SK-N-SH (cell line): ENCODE measurements at regions not wholly inside any gene's neighbourhood (a gene's known extent, or its start where the extent isn't known, plus 50 kb on each side); places are given as distances from the start of the nearest gene placed in this dataset.

Source experiments
- CTCF ChIA-PET: fragments of 300-600, 350-600 bp; formaldehyde crosslinking; extraction: SDS; loops from one replicate; lab custom pipeline; 2021; lab: Yijun Ruan, JAX
- POLR2A ChIA-PET: fragments of 350-600 bp; sonication (Branson Sonifier 250); formaldehyde crosslinking; extraction: SDS; loops from one replicate; lab custom pipeline; 2020; ENCODE audit warnings: antibody characterized with exemption, inconsistent platforms; lab: Yijun Ruan, JAX
- DNase-seq: peaks from one replicate; pipeline ENCODE4 v3.0.0; 2012
- H2AFZ ChIP-seq: fragments of 200-600 bp; sonication (generic); 2 replicates; pipeline ENCODE4 v1.8.1; 2016; ENCODE audit warnings: antibody characterized with exemption, mild to moderate bottlenecking, low read depth
- H3F3A ChIP-seq: fragments of 200-600 bp; sonication (generic); replicated peaks from 2 replicates; pipeline ENCODE3; 2016; ENCODE audit warnings: antibody characterized with exemption, mild to moderate bottlenecking; ENCODE audit not compliant: insufficient read depth
- H3K27ac ChIP-seq, 2 experiments: fragments of 200-500 bp in 1 of 2; fragments of 200-600 bp in 1 of 2; sonication (Bioruptor generic) in 1 of 2; sonication (generic), shearing (Covaris generic) in 1 of 2; 2 replicates each; pipeline versions ENCODE4 v1.5.1 to v1.6.1; 2014 to 2016; ENCODE audit warnings: low read depth in 2 of 2, inconsistent platforms in 1 of 2, low read length in 1 of 2, mild to moderate bottlenecking in 1 of 2, mixed read lengths in 1 of 2
- H3K27me3 ChIP-seq: fragments of 200-600 bp; sonication (generic), shearing (Covaris generic); 2 replicates; pipeline ENCODE4 v1.6.1; 2016; ENCODE audit warnings: mixed run types; ENCODE audit not compliant: insufficient read depth
- H3K36me3 ChIP-seq, 2 experiments: fragments of 200-500 bp in 1 of 2; fragments of 200-600 bp in 1 of 2; sonication (Bioruptor generic) in 1 of 2; sonication (generic) in 1 of 2; replicated peaks in 1 of 2; 2 replicates each; pipeline versions ENCODE3 to v1.5.1; 2014 to 2016; ENCODE audit warnings: low read length in 1 of 2, mild to moderate bottlenecking in 1 of 2; ENCODE audit not compliant: insufficient read depth in 2 of 2, control insufficient read depth in 1 of 2
- H3K4me1 ChIP-seq, 2 experiments: fragments of 200-500 bp in 1 of 2; fragments of 200-600 bp in 1 of 2; sonication (Bioruptor generic) in 1 of 2; sonication (generic), shearing (Covaris generic) in 1 of 2; 2 replicates each; pipeline versions ENCODE4 v1.5.1 to v1.6.1; 2014 to 2016; ENCODE audit warnings: low read depth in 1 of 2, low read length in 1 of 2, mixed run types in 1 of 2; ENCODE audit not compliant: insufficient read depth in 2 of 2, control insufficient read depth in 1 of 2
- H3K4me2 ChIP-seq: fragments of 200-600 bp; sonication (generic), shearing (Covaris generic); 2 replicates; pipeline ENCODE4 v1.6.1; 2017; ENCODE audit warnings: mixed run types
- H3K4me3 ChIP-seq, 2 experiments: fragments of 200-500 bp in 1 of 2; fragments of 200-600 bp in 1 of 2; sonication (Bioruptor generic) in 1 of 2; sonication (generic), shearing (Covaris generic) in 1 of 2; 2 replicates each; pipeline versions ENCODE4 v1.5.1 to v1.8.1; 2014 to 2016; ENCODE audit warnings: low read depth in 2 of 2, inconsistent platforms in 1 of 2, low read length in 1 of 2, mild to moderate bottlenecking in 1 of 2, mixed read lengths in 1 of 2, moderate library complexity in 1 of 2
- H3K79me2 ChIP-seq: fragments of 200-600 bp; sonication (generic); 2 replicates; pipeline ENCODE4 v1.8.1; 2017; ENCODE audit warnings: mild to moderate bottlenecking; ENCODE audit not compliant: insufficient read depth
- H3K9ac ChIP-seq: fragments of 200-600 bp; sonication (generic); 2 replicates; pipeline ENCODE4 v1.6.1; 2017; ENCODE audit warnings: mixed run types
- H3K9me2 ChIP-seq: fragments of 200-600 bp; sonication (generic); 2 replicates; pipeline ENCODE4 v1.6.1; 2017; ENCODE audit warnings: mixed run types
- H3K9me3 ChIP-seq: fragments of 200-600 bp; sonication (generic); 2 replicates; pipeline ENCODE4 v1.6.1; 2017; ENCODE audit warnings: mixed run types, mild to moderate bottlenecking, moderate library complexity
- H4K20me1 ChIP-seq: fragments of 200-600 bp; sonication (generic); 2 replicates; pipeline ENCODE4 v1.6.1; 2017; ENCODE audit warnings: mild to moderate bottlenecking, mixed run types; ENCODE audit not compliant: insufficient read depth
- CHD2 ChIP-seq: fragments of 150-350 bp; IDR thresholded peaks from 2 replicates; pipeline ENCODE4 v1.6.1; 2018; ENCODE audit warnings: low read length; ENCODE audit not compliant: partially characterized antibody
- GATA2 ChIP-seq: sonication (generic); formaldehyde crosslinking; IDR thresholded peaks from 2 replicates; pipeline ENCODE4 v1.5.0; 2020; ENCODE audit warnings: mild to moderate bottlenecking, missing genetic modification reagents
- JUND ChIP-seq: IDR thresholded peaks from 2 replicates; pipeline ENCODE4 v1.4.0; 2012
- MEF2A ChIP-seq: IDR thresholded peaks from 2 replicates; pipeline ENCODE4 v1.4.0; 2012; ENCODE audit warnings: low read depth, borderline replicate concordance
- NFIC ChIP-seq: IDR thresholded peaks from 2 replicates; pipeline ENCODE4 v1.4.0; 2012; ENCODE audit warnings: borderline replicate concordance
- POLR2AphosphoS5 ChIP-seq: IDR thresholded peaks from 2 replicates; pipeline ENCODE4 v1.6.1; 2012; ENCODE audit warnings: low read depth, low read length
- SIN3A ChIP-seq: IDR thresholded peaks from 2 replicates; pipeline ENCODE4 v1.6.1; 2012; ENCODE audit warnings: low read depth, mild to moderate bottlenecking, low read length, moderate library complexity, borderline replicate concordance
- TCF12 ChIP-seq: IDR thresholded peaks from 2 replicates; pipeline ENCODE4 v1.4.0; 2012
- TEAD4 ChIP-seq: IDR thresholded peaks from 2 replicates; pipeline ENCODE4 v1.4.0; 2012; ENCODE audit warnings: mild to moderate bottlenecking, borderline replicate concordance; ENCODE audit not compliant: insufficient read depth
- YY1 ChIP-seq: IDR thresholded peaks from 2 replicates; pipeline ENCODE4 v1.4.0; 2012; ENCODE audit warnings: low read depth, mild to moderate bottlenecking
- WGBS: methylation state at CpG from one replicate; pipeline ENCODE4 v1.1.6; 2017; ENCODE audit warnings: low lambda C conversion rate; 5-methylcytosine and 5-hydroxymethylcytosine counted together
- TF ChIP-seq, protein P1 (sequence below): fragments of 200-600 bp; sonication (generic); IDR thresholded peaks from 2 replicates; pipeline ENCODE4 v1.6.1; 2017; ENCODE audit warnings: antibody characterized with exemption, mild to moderate bottlenecking, moderate library complexity
- TF ChIP-seq, protein P2 (sequence below): IDR thresholded peaks from 2 replicates; pipeline ENCODE4 v1.4.0; 2012; ENCODE audit warnings: low read depth, borderline replicate concordance
- TF ChIP-seq, protein P3 (sequence below): IDR thresholded peaks from 2 replicates; pipeline ENCODE4 v1.4.0; 2012; ENCODE audit warnings: low read depth, borderline replicate concordance
- TF ChIP-seq, protein P4 (sequence below): IDR thresholded peaks from 2 replicates; pipeline ENCODE4 v1.4.0; 2012; ENCODE audit warnings: low read depth
- TF ChIP-seq, protein P5 (sequence below): IDR thresholded peaks from 2 replicates; pipeline ENCODE4 v1.6.1; 2012; ENCODE audit warnings: mild to moderate bottlenecking, low read depth, low read length, moderate library complexity

DNA sequence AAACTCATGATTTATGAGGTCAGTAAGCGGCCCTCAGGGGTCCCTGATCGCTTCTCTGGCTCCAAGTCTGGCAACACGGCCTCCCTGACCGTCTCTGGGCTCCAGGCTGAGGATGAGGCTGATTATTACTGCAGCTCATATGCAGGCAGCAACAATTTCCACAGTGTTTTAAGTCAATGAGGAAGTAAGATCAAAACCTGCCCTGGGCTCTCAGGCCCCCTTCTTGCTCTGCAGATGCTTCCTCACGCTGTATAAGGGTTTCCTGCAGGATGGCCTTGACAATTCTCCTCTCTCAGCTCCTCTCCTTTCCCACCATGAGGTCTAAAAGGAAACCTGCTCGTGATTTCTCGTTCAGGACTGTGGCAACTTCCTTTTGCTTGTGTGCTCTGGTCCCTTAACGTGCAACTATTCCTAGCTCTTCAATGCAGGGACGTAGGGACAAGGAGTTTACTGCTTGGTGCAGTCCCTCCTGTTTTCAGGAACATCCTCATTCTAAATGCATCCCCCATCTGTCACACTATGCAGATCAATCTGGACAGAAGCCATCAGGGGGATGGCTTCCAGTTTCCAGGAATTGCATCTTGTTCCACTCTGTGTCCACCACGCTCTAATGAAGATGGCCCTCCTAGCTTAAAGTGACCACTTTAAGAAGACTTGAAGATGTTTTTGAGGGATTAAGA is 64.3 kb upstream of the IGLL5 start:
- H3K9ac ChIP-seq: no peak overlapping the region
- H3K9me3 ChIP-seq: no peaks in the 10 kb centered on the region
- POLR2A ChIA-PET: no interaction called here
- no peaks in the 10 kb centered on the region for H3F3A ChIP-seq
- CTCF ChIA-PET: interaction anchor here (0.8 to 2.3 kb wide), 6 partner anchors 11 to 136 kb away, joined by 3 to 7 read pairs (median 4); no protein-coding TSS in a partner anchor
- H3K27me3 ChIP-seq: no peaks in the 10 kb centered on the region
- TF ChIP-seq POLR2AphosphoS5 (no peak), MEF2A (no peak)
- TF ChIP-seq, protein P1, sequence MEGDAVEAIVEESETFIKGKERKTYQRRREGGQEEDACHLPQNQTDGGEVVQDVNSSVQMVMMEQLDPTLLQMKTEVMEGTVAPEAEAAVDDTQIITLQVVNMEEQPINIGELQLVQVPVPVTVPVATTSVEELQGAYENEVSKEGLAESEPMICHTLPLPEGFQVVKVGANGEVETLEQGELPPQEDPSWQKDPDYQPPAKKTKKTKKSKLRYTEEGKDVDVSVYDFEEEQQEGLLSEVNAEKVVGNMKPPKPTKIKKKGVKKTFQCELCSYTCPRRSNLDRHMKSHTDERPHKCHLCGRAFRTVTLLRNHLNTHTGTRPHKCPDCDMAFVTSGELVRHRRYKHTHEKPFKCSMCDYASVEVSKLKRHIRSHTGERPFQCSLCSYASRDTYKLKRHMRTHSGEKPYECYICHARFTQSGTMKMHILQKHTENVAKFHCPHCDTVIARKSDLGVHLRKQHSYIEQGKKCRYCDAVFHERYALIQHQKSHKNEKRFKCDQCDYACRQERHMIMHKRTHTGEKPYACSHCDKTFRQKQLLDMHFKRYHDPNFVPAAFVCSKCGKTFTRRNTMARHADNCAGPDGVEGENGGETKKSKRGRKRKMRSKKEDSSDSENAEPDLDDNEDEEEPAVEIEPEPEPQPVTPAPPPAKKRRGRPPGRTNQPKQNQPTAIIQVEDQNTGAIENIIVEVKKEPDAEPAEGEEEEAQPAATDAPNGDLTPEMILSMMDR: no peak
- TF ChIP-seq, protein P2, sequence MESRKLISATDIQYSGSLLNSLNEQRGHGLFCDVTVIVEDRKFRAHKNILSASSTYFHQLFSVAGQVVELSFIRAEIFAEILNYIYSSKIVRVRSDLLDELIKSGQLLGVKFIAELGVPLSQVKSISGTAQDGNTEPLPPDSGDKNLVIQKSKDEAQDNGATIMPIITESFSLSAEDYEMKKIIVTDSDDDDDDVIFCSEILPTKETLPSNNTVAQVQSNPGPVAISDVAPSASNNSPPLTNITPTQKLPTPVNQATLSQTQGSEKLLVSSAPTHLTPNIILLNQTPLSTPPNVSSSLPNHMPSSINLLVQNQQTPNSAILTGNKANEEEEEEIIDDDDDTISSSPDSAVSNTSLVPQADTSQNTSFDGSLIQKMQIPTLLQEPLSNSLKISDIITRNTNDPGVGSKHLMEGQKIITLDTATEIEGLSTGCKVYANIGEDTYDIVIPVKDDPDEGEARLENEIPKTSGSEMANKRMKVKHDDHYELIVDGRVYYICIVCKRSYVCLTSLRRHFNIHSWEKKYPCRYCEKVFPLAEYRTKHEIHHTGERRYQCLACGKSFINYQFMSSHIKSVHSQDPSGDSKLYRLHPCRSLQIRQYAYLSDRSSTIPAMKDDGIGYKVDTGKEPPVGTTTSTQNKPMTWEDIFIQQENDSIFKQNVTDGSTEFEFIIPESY: no peak
- WGBS: 16% methylated on average over 10 of the region's 10 CpGs
- H3K27ac ChIP-seq: no peak overlapping the region
- H3K4me2 ChIP-seq: no peak overlapping the region
- H3K4me3 ChIP-seq: no peak overlapping the region
- H3K79me2 ChIP-seq: no peaks in the 10 kb centered on the region
- H3K36me3 ChIP-seq: no peaks in the 10 kb centered on the region
- no peak overlapping the region for H2AFZ ChIP-seq
- no peaks in the 10 kb centered on the region for H3K4me1 ChIP-seq
- no peaks in the 10 kb centered on the region for H4K20me1 ChIP-seq
- no peaks in the 10 kb centered on the region for H3K9me2 ChIP-seq
- DNase-seq: no peak

DNA sequence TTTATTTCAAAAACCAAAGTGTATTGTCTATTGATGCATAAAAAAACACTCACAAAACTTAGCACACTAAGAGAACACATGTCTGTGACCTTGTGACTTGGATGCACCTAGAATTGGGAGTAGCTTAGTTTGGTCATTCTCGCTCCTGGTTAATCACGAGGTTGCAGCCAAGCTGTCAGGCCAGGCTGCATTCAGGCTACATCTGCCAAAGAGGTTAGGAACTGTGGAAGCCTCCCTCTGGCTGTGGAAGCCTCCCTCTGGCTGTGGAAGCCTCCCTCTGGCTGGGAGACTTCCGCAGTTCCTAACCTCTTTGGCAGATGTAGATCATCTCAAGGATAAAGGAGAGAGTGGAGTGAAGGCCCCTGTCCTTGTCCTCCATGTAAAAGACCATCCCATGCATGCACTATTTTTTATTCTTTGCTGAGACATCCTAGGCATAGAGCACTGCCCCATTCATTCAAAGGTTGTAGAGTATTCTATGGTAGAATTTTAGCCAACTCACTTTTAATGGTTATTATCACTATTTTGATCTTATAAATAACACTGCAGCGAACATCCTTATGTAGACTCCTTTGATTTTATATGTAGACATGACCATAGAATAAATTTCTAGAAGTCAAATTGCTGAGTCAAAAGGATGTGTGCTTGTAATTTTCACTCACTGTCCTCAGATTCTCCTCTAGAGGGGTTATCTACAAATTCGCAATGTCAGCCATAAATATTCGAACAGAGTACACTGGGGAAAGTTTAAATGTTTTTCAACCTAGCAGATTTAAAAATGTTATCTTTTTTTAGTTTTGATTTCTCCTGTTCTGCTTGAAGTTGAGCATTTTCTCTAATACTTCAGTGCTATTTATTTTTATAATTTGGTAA is 63.0 kb upstream of the IGLL5 start:
- Histone ChIP-seq H3K9ac (no peak overlapping the region), H2AFZ (no peak overlapping the region), H4K20me1 (no peaks in the 10 kb centered on the region), H3K4me3 (no peak overlapping the region), H3K4me2 (no peak overlapping the region), H3K27ac (no peak overlapping the region), H3K27me3 (no peaks in the 10 kb centered on the region), H3K4me1 (no peaks in the 10 kb centered on the region), H3K36me3 (no peaks in the 10 kb centered on the region), H3F3A (no peaks in the 10 kb centered on the region), H3K9me3 (no peaks in the 10 kb centered on the region), H3K79me2 (no peaks in the 10 kb centered on the region), H3K9me2 (no peaks in the 10 kb centered on the region)
- WGBS: 42% methylated on average over 6 of the region's 6 CpGs
- no peak for DNase-seq
- CTCF ChIA-PET: interaction anchor here (0.8 to 2.3 kb wide), 2 partner anchors 14 to 134 kb away, joined by 4 to 7 read pairs; no protein-coding TSS in a partner anchor
- POLR2A ChIA-PET: no interaction called here
- TF ChIP-seq GATA2: no peak
- TF ChIP-seq, protein P3, sequence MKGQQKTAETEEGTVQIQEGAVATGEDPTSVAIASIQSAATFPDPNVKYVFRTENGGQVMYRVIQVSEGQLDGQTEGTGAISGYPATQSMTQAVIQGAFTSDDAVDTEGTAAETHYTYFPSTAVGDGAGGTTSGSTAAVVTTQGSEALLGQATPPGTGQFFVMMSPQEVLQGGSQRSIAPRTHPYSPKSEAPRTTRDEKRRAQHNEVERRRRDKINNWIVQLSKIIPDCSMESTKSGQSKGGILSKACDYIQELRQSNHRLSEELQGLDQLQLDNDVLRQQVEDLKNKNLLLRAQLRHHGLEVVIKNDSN: no peak
- no peak for TF ChIP-seq YY1
- no peak for TF ChIP-seq SIN3A
- no peak for TF ChIP-seq NFIC
- TF ChIP-seq, protein P4, sequence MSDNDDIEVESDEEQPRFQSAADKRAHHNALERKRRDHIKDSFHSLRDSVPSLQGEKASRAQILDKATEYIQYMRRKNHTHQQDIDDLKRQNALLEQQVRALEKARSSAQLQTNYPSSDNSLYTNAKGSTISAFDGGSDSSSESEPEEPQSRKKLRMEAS: no peak
- TF ChIP-seq, protein P5, sequence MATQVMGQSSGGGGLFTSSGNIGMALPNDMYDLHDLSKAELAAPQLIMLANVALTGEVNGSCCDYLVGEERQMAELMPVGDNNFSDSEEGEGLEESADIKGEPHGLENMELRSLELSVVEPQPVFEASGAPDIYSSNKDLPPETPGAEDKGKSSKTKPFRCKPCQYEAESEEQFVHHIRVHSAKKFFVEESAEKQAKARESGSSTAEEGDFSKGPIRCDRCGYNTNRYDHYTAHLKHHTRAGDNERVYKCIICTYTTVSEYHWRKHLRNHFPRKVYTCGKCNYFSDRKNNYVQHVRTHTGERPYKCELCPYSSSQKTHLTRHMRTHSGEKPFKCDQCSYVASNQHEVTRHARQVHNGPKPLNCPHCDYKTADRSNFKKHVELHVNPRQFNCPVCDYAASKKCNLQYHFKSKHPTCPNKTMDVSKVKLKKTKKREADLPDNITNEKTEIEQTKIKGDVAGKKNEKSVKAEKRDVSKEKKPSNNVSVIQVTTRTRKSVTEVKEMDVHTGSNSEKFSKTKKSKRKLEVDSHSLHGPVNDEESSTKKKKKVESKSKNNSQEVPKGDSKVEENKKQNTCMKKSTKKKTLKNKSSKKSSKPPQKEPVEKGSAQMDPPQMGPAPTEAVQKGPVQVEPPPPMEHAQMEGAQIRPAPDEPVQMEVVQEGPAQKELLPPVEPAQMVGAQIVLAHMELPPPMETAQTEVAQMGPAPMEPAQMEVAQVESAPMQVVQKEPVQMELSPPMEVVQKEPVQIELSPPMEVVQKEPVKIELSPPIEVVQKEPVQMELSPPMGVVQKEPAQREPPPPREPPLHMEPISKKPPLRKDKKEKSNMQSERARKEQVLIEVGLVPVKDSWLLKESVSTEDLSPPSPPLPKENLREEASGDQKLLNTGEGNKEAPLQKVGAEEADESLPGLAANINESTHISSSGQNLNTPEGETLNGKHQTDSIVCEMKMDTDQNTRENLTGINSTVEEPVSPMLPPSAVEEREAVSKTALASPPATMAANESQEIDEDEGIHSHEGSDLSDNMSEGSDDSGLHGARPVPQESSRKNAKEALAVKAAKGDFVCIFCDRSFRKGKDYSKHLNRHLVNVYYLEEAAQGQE: no peak
- TF ChIP-seq TEAD4: no peak
- TF ChIP-seq TCF12: no peak
- TF ChIP-seq JUND: no peak
- no peak for TF ChIP-seq CHD2
